Neural progenitor cell (in vitro differentiated cells): ENCODE measurements at regions not wholly inside any gene's neighbourhood (a gene's known extent, or its start where the extent isn't known, plus 50 kb on each side); places are given as distances from the start of the nearest gene placed in this dataset.
"Not testable (repeated sequence)": the region's sequence is repeated elsewhere in the genome, so short reads cannot be mapped to it uniquely, and the experiment has no call there.

ENCODE experiments used
- DNase-seq: peaks from one replicate; pipeline ENCODE4 v3.0.0-alpha.2; 2016; ENCODE audit warnings: low spot score
- H2AFZ ChIP-seq: fragments of 200-600 bp; sonication (generic); replicated peaks from 2 replicates; pipeline ENCODE4 v1.6.1; 2016; ENCODE audit warnings: antibody characterized with exemption
- H3F3A ChIP-seq: fragments of 200-600 bp; sonication (generic); 2 replicates; pipeline ENCODE4 v1.6.1; 2016; ENCODE audit warnings: antibody characterized with exemption, low read depth
- H3K27ac ChIP-seq: fragments of 200-600 bp; sonication (generic); 2 replicates; pipeline ENCODE4 v1.5.1; 2016; ENCODE audit warnings: mild to moderate bottlenecking
- H3K27me3 ChIP-seq: fragments of 200-600 bp; sonication (generic); 2 replicates; pipeline ENCODE4 v1.6.1; 2016; ENCODE audit warnings: mild to moderate bottlenecking, moderate library complexity
- H3K36me3 ChIP-seq: fragments of 200-600 bp; sonication (generic); 2 replicates; pipeline ENCODE4 v1.5.1; 2016
- H3K4me1 ChIP-seq: fragments of 200-600 bp; sonication (generic); 2 replicates; pipeline ENCODE4 v1.6.1; 2016; ENCODE audit warnings: mixed run types
- H3K4me2 ChIP-seq: fragments of 200-600 bp; sonication (generic); 2 replicates; pipeline ENCODE4 v1.6.1; 2016
- H3K4me3 ChIP-seq: fragments of 200-600 bp; sonication (generic); 2 replicates; pipeline ENCODE4 v1.5.1; 2016
- H3K79me2 ChIP-seq: fragments of 200-600 bp; sonication (generic); 2 replicates; pipeline ENCODE4 v1.6.1; 2016; ENCODE audit warnings: low read depth
- H3K9ac ChIP-seq: fragments of 200-600 bp; sonication (generic); 2 replicates; pipeline ENCODE4 v1.6.1; 2016
- H3K9me3 ChIP-seq: fragments of 200-600 bp; sonication (generic); 2 replicates; pipeline ENCODE4 v1.5.1; 2016; ENCODE audit warnings: low read depth
- H4K20me1 ChIP-seq: fragments of 200-600 bp; sonication (generic); 2 replicates; pipeline ENCODE4 v1.6.1; 2016; ENCODE audit warnings: low read depth
- H3K27ac Mint-ChIP-seq: 3 replicates; pipeline ENCODE4 v1.8.0; 2021; ENCODE audit warnings: mixed read lengths
- H3K27me3 Mint-ChIP-seq: 2 replicates; pipeline ENCODE4 v1.8.0; 2022; ENCODE audit warnings: low read depth, mild to moderate bottlenecking, inconsistent platforms, moderate library complexity, mixed read lengths; ENCODE audit not compliant: insufficient read depth
- H3K36me3 Mint-ChIP-seq: 3 replicates; pipeline ENCODE4 v1.8.0; 2021; ENCODE audit warnings: mixed read lengths
- H3K4me1 Mint-ChIP-seq: 3 replicates; pipeline ENCODE4 v1.8.0; 2021; ENCODE audit warnings: mixed read lengths
- H3K4me3 Mint-ChIP-seq: 3 replicates; pipeline ENCODE4 v1.8.0; 2021; ENCODE audit warnings: mild to moderate bottlenecking, moderate library complexity, mixed read lengths
- H3K9me3 Mint-ChIP-seq: 3 replicates; pipeline ENCODE4 v1.8.0; 2020; ENCODE audit warnings: mixed read lengths
- EZH2 ChIP-seq: fragments of 200-600 bp; sonication (generic); IDR thresholded peaks from 2 replicates; pipeline ENCODE4 v1.6.1; 2017; ENCODE audit warnings: antibody characterized with exemption, mild to moderate bottlenecking, moderate library complexity
- EZH2phosphoT487 ChIP-seq: fragments of 200-600 bp; sonication (generic); IDR thresholded peaks from 2 replicates; pipeline ENCODE4 v1.6.1; 2017; ENCODE audit warnings: antibody characterized with exemption
- TF ChIP-seq, protein P1 (sequence below): fragments of 200-600 bp; sonication (generic); IDR thresholded peaks from 2 replicates; pipeline ENCODE4 v1.5.1; 2017; ENCODE audit warnings: antibody characterized with exemption, mild to moderate bottlenecking

DNA sequence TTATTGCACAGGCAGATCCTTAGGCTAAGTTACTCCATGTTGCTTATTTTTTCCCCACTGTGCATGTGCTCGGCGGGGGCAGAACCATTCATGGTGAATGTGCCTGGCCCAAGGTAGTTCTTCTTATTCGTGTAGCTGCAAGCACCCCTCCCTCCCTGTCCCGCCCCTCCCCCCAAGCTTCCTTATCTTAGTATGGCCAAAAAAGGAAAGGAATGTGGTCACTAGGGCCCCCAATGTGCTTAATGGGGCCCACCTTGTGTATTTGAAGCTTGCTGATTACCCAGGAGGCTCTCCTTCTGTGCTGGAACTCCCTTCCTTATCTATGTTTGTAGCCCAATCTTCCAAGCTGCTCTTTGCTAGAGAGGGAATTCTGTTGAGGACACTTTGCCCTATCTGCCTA lies 1259.7 kb upstream of the RAG2 start:
- Mint-ChIP-seq H3K27ac (no peak overlapping the region), H3K4me1 (peaks cover 3% of the 10 kb centered on the region), H3K36me3 (no peaks in the 10 kb centered on the region), H3K9me3 (no peaks in the 10 kb centered on the region), H3K4me3 (no peak overlapping the region), H3K27me3 (peaks cover 2% of the 10 kb centered on the region)
- Histone ChIP-seq H4K20me1 (no peaks in the 10 kb centered on the region), H3K27ac (no peak overlapping the region), H2AFZ (no peak overlapping the region), H3K4me1 (no peaks in the 10 kb centered on the region), H3F3A (no peaks in the 10 kb centered on the region), H3K4me2 (no peak overlapping the region), H3K9me3 (no peaks in the 10 kb centered on the region), H3K4me3 (no peak overlapping the region), H3K36me3 (no peaks in the 10 kb centered on the region), H3K27me3 (no peaks in the 10 kb centered on the region), H3K79me2 (no peaks in the 10 kb centered on the region), H3K9ac (no peak overlapping the region)
- DNase-seq = no peak
- TF ChIP-seq EZH2phosphoT487 (no peak), EZH2 (no peak)
- TF ChIP-seq, protein P1, sequence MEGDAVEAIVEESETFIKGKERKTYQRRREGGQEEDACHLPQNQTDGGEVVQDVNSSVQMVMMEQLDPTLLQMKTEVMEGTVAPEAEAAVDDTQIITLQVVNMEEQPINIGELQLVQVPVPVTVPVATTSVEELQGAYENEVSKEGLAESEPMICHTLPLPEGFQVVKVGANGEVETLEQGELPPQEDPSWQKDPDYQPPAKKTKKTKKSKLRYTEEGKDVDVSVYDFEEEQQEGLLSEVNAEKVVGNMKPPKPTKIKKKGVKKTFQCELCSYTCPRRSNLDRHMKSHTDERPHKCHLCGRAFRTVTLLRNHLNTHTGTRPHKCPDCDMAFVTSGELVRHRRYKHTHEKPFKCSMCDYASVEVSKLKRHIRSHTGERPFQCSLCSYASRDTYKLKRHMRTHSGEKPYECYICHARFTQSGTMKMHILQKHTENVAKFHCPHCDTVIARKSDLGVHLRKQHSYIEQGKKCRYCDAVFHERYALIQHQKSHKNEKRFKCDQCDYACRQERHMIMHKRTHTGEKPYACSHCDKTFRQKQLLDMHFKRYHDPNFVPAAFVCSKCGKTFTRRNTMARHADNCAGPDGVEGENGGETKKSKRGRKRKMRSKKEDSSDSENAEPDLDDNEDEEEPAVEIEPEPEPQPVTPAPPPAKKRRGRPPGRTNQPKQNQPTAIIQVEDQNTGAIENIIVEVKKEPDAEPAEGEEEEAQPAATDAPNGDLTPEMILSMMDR = no peak

DNA sequence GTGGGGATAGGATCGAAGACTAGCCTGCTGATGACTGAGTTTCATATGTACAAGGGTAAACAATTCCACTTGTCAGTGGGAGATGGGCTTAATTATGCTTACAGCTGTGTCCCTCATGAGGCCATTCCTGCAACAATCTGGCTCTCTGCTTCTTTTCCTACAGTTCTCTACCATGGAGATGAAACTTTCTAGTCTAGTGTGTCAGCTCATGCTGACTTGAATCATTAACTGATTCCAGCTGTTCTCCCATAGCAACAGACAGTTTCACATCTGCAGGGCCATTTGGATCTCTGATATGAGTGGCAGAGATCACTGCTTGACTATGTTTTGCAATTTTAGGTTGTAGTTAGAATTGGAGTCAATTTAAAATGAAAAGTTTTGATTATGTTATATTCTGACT lies 1251.7 kb upstream of the RAG2 start:
- Histone ChIP-seq H3K36me3 (no peaks in the 10 kb centered on the region), H3K27me3 (no peaks in the 10 kb centered on the region), H3K9ac (no peak overlapping the region), H2AFZ (no peak overlapping the region), H3K27ac (no peak overlapping the region), H3K4me2 (no peak overlapping the region), H3K79me2 (no peaks in the 10 kb centered on the region), H4K20me1 (no peaks in the 10 kb centered on the region), H3F3A (no peaks in the 10 kb centered on the region), H3K9me3 (no peaks in the 10 kb centered on the region), H3K4me1 (no peaks in the 10 kb centered on the region), H3K4me3 (no peak overlapping the region)
- no peaks in the 10 kb centered on the region for H3K9me3 Mint-ChIP-seq
- no peak overlapping the region for H3K4me3 Mint-ChIP-seq
- TF ChIP-seq, protein P1 = no peak
- TF ChIP-seq EZH2 = no peak
- peaks cover 14% of the 10 kb centered on the region for H3K4me1 Mint-ChIP-seq
- no peaks in the 10 kb centered on the region for H3K27me3 Mint-ChIP-seq
- no peak for DNase-seq
- H3K27ac Mint-ChIP-seq = peak overlapping the region; percentile 11
- no peaks in the 10 kb centered on the region for H3K36me3 Mint-ChIP-seq

DNA sequence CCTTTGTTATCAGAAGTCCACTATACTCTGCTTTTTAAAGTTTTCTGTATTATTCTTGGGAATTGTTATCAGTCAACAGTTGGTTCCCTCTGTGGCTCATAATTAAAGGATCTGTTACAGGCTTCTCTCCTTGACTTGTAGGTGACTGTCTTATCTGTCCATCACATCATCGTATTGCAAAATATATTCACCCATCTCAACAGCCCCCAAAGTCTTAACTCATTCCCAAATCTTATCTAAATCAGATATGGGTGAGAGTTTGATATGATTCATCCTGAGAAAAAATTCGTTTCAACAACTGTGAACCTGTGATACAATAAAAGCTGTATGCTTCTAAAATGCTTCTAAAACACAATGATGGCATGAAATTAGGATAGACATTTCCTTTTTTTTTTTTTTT lies 1245.6 kb upstream of the RAG2 start:
- Histone ChIP-seq H4K20me1 (no peaks in the 10 kb centered on the region), H3K4me2 (no peak overlapping the region), H3K27me3 (no peaks in the 10 kb centered on the region), H2AFZ (no peak overlapping the region), H3K9me3 (no peaks in the 10 kb centered on the region), H3K4me3 (no peak overlapping the region), H3K4me1 (no peaks in the 10 kb centered on the region), H3K27ac (no peak overlapping the region), H3K9ac (no peak overlapping the region), H3K79me2 (no peaks in the 10 kb centered on the region), H3F3A (no peaks in the 10 kb centered on the region), H3K36me3 (no peaks in the 10 kb centered on the region)
- Mint-ChIP-seq H3K9me3 (no peaks in the 10 kb centered on the region), H3K27ac (no peak overlapping the region), H3K4me3 (no peak overlapping the region), H3K4me1 (peaks cover 2% of the 10 kb centered on the region), H3K36me3 (no peaks in the 10 kb centered on the region), H3K27me3 (no peaks in the 10 kb centered on the region)
- DNase-seq = no peak
- no peak for TF ChIP-seq EZH2phosphoT487
- TF ChIP-seq EZH2 = no peak
- TF ChIP-seq, protein P1 = no peak

DNA sequence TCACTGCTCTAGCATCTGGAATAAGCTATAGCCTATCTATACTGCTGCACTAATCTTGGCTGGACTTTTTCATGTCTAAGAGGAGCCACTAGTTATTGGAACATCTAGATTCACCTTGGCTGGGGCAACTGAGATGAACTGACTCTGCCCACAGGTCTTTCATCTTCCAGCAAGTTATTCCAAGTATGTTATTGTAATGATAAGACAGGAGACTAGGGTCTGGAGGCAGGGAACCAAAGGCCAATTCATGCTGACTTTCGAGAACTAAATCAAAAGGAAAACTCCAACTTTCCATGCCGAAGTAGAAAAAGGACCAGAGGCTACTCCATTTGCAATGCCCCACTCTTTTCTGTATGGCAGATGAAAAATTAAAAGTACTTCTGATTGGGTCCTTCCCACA lies 1243.0 kb upstream of the RAG2 start:
- no peaks in the 10 kb centered on the region for H3K79me2 ChIP-seq
- no peak overlapping the region for H3K4me2 ChIP-seq
- H3K36me3 Mint-ChIP-seq = no peaks in the 10 kb centered on the region
- H3K9me3 Mint-ChIP-seq = no peaks in the 10 kb centered on the region
- H3F3A ChIP-seq = no peaks in the 10 kb centered on the region
- no peaks in the 10 kb centered on the region for H3K4me1 Mint-ChIP-seq
- no peaks in the 10 kb centered on the region for H4K20me1 ChIP-seq
- no peaks in the 10 kb centered on the region for H3K36me3 ChIP-seq
- TF ChIP-seq, protein P1 = no peak
- no peak for TF ChIP-seq EZH2
- no peak for TF ChIP-seq EZH2phosphoT487
- no peak for DNase-seq
- H3K27me3 Mint-ChIP-seq = no peaks in the 10 kb centered on the region
- H3K27ac ChIP-seq = no peak overlapping the region
- H3K4me3 Mint-ChIP-seq = no peak overlapping the region
- no peak overlapping the region for H3K27ac Mint-ChIP-seq
- H3K4me1 ChIP-seq = no peaks in the 10 kb centered on the region
- H3K9me3 ChIP-seq = no peaks in the 10 kb centered on the region
- no peak overlapping the region for H2AFZ ChIP-seq
- no peak overlapping the region for H3K9ac ChIP-seq
- H3K27me3 ChIP-seq = no peaks in the 10 kb centered on the region
- H3K4me3 ChIP-seq = no peak overlapping the region

DNA sequence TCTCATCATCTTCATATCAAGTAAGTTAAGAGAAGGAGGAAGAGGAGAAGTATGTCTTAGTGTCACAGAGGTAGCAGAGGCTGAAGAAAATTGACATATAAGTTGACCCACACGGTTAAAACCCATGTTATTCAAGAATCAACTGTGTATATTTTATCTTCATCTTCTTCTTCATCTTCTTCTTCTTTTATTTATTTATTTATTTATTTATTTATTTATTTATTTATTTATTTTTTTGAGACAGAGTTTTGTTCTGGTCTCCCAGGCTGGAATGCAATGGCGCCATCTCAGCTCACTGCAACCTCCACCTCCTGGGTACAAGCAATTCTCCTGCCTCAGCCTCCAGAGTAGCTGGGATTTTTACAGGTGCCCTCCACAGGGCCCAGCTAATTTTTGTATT lies 1242.3 kb upstream of the RAG2 start:
- H3K9me3 ChIP-seq, H3K4me2 ChIP-seq, H3K4me3 Mint-ChIP-seq, H3K79me2 ChIP-seq, H3K4me1 ChIP-seq, H3K36me3 Mint-ChIP-seq, H3K9me3 Mint-ChIP-seq, H3K27me3 ChIP-seq, DNase-seq, H3K27me3 Mint-ChIP-seq, H3K27ac Mint-ChIP-seq, H4K20me1 ChIP-seq, H3F3A ChIP-seq, H2AFZ ChIP-seq, H3K4me3 ChIP-seq, H3K36me3 ChIP-seq, H3K9ac ChIP-seq, H3K4me1 Mint-ChIP-seq, H3K27ac ChIP-seq: not testable (repeated sequence)
